NCI-H345 treated with DMSO at 0.1 percent for 48 hours (cell line): ENCODE measurements at regions not wholly inside any gene's neighbourhood (a gene's known extent, or its start where the extent isn't known, plus 50 kb on each side); places are given as distances from the start of the nearest gene placed in this dataset.

Experiments
- DNase-seq: peaks from one replicate; lab custom pipeline; 2025; ENCODE audit not compliant: unreplicated experiment; lab: John Stamatoyannopoulos, UW

- no peak for DNase-seq
Observed at GRCh38 chr15:60057554-60057953, 53.4 kb downstream of the FOXB1 start.

GRCh38 chr15:60059186-60059585 lies 55.1 kb downstream of the FOXB1 start:
- no peak for DNase-seq

GRCh38 chr15:60061758-60062157 lies 57.6 kb downstream of the FOXB1 start:
- DNase-seq: no peak

- no peak for DNase-seq
Observed at GRCh38 chr15:60062826-60063225, 58.7 kb downstream of the FOXB1 start.

- DNase-seq: no peak
Observed at GRCh38 chr15:60065951-60066350, 61.8 kb downstream of the FOXB1 start.

- no peak for DNase-seq
Observed at GRCh38 chr15:60070838-60071493, 66.9 kb downstream of the FOXB1 start.

- no peak for DNase-seq
Observed at GRCh38 chr15:60072826-60073465, 68.8 kb downstream of the FOXB1 start.

- DNase-seq: no peak
Observed at GRCh38 chr15:60073466-60073840, 69.3 kb downstream of the FOXB1 start.

GRCh38 chr15:60074181-60074885 lies 70.2 kb downstream of the FOXB1 start:
- no peak for DNase-seq

- no peak for DNase-seq
Observed at GRCh38 chr15:60076045-60076444, 71.9 kb downstream of the FOXB1 start.

- DNase-seq: peak; percentile 7
Observed at GRCh38 chr15:60076582-60077276, 72.6 kb downstream of the FOXB1 start.

GRCh38 chr15:60077581-60078359 lies 73.7 kb downstream of the FOXB1 start:
- no peak for DNase-seq

GRCh38 chr15:60079210-60079609 lies 75.1 kb downstream of the FOXB1 start:
- no peak for DNase-seq

GRCh38 chr15:60081976-60082375 lies 77.9 kb downstream of the FOXB1 start:
- no peak for DNase-seq

GRCh38 chr15:60083318-60083717 lies 79.2 kb downstream of the FOXB1 start:
- DNase-seq: no peak

GRCh38 chr15:60086681-60087429 lies 82.7 kb downstream of the FOXB1 start:
- DNase-seq: no peak

GRCh38 chr15:60087561-60087960 lies 83.5 kb downstream of the FOXB1 start:
- DNase-seq: no peak

- no peak for DNase-seq
Observed at GRCh38 chr15:60090747-60091146, 86.6 kb downstream of the FOXB1 start.

- DNase-seq: no peak
Observed at GRCh38 chr15:60091157-60091556, 87.0 kb downstream of the FOXB1 start.

GRCh38 chr15:60091911-60092310 lies 87.8 kb downstream of the FOXB1 start:
- no peak for DNase-seq
